Neural progenitor cell (in vitro differentiated cells): ENCODE measurements at regions not wholly inside any gene's neighbourhood (a gene's known extent, or its start where the extent isn't known, plus 50 kb on each side); places are given as distances from the start of the nearest gene placed in this dataset.

Experiments used
- EZH2 ChIP-seq: fragments of 200-600 bp; sonication (generic); IDR thresholded peaks from 2 replicates; pipeline ENCODE4 v1.6.1; 2017; ENCODE audit warnings: antibody characterized with exemption, mild to moderate bottlenecking, moderate library complexity
- EZH2phosphoT487 ChIP-seq: fragments of 200-600 bp; sonication (generic); IDR thresholded peaks from 2 replicates; pipeline ENCODE4 v1.6.1; 2017; ENCODE audit warnings: antibody characterized with exemption
- TF ChIP-seq, protein P1 (sequence below): fragments of 200-600 bp; sonication (generic); IDR thresholded peaks from 2 replicates; pipeline ENCODE4 v1.5.1; 2017; ENCODE audit warnings: antibody characterized with exemption, mild to moderate bottlenecking

DNA sequence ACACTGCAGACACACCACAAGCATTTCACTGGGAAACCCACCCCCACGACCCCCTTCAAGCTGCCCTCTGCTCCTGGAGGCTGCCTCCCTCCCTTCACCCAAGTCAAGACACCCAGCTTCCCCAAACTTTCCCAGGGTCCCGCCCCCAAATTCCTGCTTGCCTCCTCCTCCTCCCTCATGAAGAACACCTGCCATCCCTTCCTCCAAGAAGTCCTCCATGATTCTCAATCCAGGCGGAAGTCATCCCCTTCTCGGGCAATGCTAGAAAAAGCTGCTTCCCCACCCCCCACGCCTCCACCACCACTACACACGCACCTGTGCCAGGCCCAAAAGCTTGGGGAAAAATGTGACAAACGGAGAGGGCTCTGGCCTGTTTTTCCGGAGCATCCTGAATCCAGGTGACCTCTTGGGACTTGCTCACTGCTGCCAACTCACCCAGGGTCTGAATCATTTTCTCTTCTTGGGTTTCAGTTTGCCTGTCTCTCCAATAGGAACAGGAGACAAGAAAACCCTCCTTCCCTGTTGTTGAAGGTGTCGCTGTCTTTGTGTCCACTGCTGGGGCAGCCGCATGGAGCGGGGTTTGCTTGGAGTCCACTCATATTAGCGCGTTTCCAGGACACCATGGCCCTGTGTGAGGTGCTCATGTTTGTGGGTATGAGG, 101.0 kb upstream of the CASZ1 start:
- TF ChIP-seq, protein P1, sequence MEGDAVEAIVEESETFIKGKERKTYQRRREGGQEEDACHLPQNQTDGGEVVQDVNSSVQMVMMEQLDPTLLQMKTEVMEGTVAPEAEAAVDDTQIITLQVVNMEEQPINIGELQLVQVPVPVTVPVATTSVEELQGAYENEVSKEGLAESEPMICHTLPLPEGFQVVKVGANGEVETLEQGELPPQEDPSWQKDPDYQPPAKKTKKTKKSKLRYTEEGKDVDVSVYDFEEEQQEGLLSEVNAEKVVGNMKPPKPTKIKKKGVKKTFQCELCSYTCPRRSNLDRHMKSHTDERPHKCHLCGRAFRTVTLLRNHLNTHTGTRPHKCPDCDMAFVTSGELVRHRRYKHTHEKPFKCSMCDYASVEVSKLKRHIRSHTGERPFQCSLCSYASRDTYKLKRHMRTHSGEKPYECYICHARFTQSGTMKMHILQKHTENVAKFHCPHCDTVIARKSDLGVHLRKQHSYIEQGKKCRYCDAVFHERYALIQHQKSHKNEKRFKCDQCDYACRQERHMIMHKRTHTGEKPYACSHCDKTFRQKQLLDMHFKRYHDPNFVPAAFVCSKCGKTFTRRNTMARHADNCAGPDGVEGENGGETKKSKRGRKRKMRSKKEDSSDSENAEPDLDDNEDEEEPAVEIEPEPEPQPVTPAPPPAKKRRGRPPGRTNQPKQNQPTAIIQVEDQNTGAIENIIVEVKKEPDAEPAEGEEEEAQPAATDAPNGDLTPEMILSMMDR = no peak
- TF ChIP-seq EZH2 (no peak), EZH2phosphoT487 (no peak)
